GM21529 (cell line): ENCODE measurements at regions not wholly inside any gene's neighbourhood (a gene's known extent, or its start where the extent isn't known, plus 50 kb on each side); places are given as distances from the start of the nearest gene placed in this dataset.
"Not testable (repeated sequence)": the region's sequence is repeated elsewhere in the genome, so short reads cannot be mapped to it uniquely, and the experiment has no call there.

Experiments used
- ATAC-seq: cut with Tn5 transposase; IDR thresholded peaks from one replicate; pipeline ENCODE4 v1.9.1; 2021; ENCODE audit not compliant: unreplicated experiment

DNA sequence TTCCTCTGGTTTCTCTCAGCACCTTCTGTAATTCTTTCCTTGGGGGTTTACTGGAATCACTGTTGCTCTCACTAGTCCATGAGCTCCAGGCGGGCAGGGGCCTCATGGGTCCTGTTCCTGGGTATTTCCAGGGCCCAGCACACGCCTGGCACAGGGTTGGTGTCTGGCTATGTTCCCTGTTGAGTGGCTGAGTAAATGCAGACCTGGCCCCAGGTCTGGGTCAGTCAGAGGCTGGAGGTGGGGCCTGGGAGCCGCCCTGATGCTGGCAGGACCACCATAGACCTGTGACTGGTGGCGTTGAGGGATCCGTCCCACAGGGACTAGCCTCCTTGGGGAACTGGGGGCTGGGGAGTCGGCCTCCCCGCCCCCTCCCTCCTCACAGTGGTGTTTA lies 313.4 kb downstream of the PTPRU start:
- ATAC-seq = not testable (repeated sequence)

DNA sequence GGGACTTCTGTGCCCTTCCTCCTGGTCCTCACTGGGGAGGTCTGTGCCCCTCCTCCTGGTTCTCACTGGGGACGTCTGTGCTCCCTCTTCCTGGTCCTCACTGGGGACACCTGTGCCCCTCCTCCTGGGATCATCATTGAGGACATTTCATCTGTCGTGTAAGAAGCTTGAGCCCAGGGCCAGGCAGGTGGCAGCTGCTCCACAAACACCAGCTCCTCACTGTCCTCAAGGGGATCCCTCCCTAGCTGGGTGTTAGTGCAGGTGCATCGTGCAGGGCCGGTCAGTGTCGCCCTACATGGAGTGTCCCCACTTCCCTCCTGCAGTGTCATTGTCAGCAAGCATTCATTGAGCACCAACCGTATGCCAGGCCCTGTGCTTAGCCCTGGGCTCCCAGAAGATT lies 312.7 kb downstream of the PTPRU start:
- ATAC-seq = no peak

DNA sequence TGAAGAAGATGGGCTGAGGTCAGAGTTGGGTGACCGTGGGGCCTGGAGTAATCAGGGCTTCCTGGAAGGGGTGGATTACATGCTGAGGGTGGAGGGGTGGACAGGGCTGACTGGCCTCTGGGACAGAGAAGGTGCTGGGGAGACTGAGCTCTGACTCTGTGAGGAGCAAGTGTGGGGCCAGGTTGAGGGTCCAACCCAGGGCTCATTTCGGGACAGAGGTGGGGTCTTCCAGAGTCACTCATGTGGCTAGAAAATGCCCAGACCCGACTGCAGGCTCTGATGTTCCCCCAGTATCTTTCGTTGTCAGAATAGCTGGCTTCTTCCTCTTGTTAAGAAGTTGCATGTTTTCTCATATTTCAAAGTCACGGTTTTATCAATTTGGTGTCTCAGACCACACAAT lies 311.8 kb downstream of the PTPRU start:
- no peak for ATAC-seq

DNA sequence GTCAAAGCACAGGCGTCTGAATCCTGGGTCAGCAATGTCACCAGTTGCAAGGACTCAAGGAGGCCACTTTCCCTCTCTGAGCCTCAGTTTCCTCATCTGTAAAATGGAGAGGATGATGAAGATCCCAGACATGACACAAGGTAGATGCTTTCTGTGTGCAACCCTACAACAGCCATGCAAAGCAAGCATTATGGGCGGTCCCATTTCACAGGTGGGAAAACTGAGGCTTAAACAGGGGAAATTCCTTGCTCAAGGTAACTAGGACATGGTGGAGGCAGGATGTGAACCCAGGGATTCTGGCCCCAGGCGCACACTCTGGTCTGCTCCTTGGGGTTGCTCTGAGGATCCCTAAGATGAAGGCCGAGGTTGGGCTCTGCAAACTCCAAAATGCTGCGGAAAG lies 311.0 kb downstream of the PTPRU start:
- no peak for ATAC-seq

DNA sequence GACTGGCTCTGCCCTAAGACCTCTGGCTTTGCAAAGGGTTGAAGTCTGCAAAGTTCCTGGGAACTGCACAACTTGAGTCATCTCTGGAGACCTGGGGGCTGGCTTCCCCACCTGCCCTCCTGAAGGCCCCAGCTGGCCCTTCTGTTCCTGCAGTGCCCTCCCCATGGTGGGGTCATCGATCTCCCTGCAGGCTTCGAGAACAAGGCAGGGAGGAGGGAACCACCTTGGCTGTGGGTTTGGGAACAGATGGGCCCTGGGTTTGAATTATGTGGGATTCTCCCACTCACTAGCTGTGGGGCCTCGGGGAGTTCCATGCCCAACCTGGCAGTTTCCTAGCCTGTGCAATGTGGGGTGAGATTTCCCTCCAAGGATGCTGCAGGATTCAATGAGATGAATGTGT lies 310.2 kb downstream of the PTPRU start:
- no peak for ATAC-seq

DNA sequence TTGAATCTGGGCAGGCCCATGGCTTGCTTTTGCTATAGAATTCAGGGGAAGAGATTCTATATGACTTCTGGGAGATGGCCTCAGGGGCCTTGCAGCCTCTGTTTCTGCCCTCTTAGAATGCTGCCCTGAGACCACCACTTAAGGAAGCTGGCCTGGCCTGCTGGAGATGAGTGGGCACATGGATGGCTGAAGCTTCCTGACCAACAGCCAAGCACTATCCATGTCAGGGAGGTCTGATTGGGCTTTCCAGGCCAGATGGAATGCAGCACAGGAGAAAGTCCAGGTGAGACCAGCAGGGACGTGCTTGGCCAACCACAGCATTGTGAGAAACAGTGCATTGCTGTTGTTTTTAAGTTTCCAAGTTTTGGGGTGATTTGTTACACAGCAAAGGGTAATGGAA lies 308.1 kb downstream of the PTPRU start:
- no peak for ATAC-seq

DNA sequence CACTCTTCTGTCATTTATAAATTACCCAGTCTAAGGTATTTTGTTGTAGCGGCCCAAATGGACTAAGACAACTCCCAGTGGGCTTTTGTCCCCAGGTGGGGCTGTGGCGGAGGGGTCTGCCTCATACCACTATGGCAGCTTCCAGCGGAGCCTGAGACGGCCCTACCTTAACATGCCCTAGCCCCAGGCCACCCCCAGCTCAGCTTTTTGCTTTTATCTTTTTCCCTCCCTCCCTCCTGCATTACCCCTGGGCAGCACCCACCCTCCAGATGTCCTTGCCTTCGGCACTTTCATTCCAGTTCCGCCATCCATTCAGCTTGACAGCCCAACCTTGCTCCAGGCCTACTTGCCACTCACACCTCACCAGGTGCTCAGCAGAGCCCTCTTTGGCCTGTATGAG lies 307.3 kb downstream of the PTPRU start:
- ATAC-seq = no peak

DNA sequence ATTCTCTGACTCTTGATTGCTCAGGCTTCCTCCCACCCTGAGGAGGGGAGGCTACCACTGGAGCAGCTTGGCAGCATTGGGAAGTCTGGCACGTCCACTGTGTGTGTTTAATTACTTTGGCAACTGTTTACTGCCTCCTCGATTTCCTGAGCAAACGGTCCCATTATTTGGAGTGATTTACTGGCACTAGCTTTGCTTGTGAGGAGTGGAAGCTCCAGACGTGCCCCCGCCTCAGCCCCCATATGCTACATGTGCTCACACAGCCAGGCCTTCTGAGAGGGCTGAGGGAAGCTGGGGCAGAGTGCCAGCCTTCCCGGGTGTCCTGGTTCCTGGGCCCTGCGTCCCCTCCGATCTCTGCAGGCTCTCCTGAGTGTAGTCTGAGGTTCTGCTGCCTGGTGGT lies 306.2 kb downstream of the PTPRU start:
- ATAC-seq = no peak

DNA sequence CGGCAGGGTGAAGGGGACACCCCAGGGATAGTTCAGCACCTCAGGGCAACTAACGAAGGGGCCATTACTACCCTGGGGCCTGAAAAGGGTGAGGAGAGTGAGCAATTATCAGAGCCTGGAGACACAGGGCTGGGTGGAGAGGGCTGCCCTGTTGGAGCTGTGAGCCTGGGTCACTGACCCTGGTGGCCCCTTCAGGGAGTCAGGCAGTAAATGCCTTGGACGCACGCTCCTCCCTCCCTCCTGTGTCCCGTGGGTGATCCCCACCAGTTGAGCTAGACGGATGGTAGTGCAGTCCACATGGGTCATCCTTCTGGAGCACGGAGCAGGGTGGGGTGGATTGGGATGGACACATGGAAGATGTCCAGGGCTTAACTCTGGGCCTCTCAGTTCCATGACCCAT lies 305.3 kb downstream of the PTPRU start:
- ATAC-seq = no peak

DNA sequence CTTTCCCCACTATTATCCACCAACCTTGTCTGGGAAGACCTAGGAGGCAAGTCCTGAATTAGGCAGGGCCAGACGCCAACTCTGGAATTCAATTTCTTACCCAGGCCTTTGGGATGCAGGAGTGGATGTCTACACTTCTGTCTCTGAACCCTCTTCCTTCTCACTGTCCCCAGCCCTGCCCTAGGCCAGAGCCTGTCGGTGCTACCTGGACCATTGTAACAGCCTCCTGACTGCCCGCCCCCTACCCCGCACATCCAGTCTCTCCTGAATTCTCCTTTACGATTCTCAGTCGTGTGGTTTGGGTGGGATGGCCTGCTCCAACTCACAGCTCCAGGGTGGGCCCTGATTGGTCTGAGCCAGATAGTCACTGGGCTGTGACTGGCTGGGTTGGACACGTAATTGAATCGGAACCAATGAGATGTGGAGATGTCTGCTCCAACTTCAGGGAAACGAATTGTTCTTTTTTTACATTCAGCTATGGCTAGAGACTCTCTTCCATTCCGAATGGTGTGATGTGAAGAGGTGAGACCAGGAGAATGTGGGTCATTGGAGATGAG lies 304.6 kb downstream of the PTPRU start:
- no peak for ATAC-seq

DNA sequence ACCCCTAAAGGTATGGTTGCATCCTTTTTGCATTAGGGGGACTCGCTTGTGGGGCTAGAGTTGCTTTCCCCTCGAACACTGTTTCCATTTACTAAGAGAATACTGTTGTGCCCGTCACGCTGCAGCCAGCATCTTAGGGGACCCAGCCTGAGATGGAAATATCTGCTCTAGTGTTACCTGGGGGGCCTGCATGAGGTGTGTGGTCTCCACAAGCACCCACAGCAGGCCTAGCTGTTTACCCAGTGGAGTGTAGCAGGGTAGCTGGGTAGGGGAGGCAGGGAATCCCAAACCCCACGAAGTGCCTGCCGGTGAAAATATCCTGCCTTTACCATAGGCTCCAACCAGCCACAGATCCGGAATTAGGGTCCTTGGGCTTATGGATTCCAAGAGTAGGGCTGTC lies 303.6 kb downstream of the PTPRU start:
- no peak for ATAC-seq

DNA sequence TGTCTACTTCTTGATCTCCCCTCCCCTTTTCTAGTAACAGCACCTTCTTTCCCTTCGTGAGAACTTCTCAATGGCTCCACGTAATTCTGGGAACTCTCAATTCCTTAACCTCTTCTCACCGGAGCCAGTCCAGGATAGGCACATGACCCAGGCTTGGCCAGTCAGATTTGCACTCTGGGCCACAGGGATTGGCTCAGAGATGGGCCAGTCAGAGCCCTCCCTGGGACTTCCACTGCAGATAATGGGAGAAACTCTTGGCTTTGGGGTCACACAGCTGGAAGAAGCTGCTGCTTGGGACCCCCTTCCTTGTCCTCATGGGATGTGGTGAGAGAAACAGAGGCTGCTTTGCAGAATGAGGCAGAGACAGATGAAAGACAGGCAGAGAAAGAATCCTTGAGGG lies 302.3 kb downstream of the PTPRU start:
- no peak for ATAC-seq

DNA sequence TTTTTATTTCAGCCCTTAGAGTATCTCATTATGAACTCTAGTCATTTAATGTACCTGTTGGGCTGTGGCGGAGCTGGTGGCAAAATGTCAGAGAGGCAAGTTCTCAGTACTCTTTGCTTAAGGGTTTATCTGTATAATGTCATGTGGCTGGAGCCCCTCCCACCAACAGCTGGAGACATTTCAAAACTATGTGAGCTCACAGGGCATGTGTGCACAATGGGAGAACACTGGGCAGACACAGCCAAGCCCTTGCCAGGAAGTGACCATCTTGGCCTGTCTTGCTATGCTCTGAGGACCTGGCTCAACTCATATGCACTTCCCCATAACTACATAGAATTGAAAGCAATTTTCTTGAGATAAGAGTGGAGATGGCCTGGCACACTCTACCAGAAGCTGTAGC lies 296.4 kb downstream of the PTPRU start:
- no peak for ATAC-seq

DNA sequence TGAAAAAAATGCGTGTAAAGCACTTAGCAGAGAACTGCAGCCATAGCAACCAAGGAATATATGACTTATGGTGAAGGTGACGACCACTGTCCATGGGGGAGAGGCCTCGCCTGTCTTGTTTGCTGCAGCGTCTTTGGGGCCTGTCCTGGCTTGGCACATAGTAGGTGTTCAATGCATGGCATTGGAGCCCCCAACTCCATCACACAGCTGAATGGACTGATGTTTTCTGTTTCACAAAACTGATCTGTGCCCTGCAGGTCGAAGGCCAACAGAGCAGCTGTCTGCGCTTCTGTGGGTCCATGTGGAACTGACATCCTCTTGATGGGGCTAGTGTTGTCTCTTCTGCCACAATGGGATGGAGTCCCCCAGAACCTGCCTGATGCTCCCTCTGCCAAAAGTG lies 296.0 kb downstream of the PTPRU start:
- no peak for ATAC-seq

DNA sequence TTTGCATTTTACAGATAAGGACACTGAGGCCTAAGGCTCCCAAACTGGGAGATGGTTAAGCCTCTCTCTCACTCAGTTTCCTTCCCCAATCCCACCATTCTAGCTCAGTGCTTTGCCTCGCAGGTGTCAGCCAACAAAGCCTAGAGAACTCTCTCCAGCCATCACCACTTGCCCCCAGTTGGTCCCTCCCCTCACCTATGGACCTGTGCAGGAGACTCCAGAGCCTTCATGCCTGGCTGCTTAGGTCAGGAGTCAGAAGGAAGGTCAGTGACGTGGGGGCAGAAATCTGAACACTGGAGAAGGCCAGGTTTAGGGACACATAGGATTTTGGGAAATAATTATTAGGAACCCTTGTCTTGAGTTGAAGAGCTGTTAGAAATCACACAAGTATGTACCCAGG lies 295.3 kb downstream of the PTPRU start:
- ATAC-seq = no peak

DNA sequence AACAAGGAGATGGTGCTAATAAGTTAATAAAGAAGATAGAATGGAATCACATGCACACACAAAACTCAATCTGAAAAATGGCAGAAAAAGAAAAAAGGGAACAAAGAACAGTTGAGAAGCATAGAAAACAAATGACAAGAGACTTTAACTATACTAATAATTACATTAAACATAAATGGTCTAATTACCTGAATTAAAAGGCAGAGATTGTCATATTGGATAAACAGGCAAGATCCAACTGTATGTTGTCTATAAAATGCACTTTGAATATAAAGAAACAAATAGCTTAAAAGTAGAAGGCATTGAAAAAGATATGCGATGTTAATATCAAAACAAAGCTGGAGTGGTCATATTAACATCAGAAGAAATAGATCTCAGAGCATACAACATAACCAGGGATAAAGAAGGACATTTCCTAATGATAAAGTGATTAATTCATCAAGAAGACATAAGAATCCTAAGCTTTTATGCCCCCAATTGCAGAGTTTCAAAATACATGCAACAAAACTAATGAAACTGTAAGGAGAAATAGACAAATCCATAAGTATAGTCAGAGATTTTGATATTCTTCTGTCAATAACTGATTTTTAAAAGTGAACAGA lies 293.5 kb downstream of the PTPRU start:
- ATAC-seq = no peak

DNA sequence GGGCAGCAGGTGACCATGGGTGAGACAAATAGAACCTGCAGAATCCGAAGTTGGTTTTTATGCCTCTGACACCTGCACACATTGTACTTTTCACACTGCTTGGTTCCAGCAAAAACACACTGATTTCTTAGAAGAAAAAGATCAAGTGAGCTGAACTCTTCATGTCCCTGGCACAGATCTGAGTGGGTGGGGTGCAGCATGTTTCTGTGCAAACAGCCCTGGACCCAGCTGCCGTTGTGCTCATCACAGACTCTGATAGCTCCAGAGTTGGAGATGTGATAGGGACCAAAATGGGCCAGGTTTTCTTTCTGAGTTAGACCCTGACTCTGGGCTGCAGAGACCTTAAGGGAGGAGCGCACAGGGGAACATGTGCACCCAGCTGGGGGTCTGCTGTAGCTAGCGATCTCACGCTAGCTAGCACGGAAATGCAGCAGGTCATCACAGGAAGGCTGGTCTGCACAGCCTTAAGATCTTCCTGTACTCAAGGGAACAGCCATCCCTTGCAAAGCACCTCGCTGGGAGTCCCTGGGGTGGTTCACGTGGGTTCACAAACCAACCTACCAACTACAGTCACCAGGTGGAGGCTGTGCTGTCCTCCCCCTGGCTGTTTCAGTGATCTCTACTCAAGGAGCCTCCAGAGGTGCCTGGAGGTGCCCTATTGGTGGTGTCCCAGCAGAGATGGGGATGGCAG lies 291.1 kb downstream of the PTPRU start:
- no peak for ATAC-seq

DNA sequence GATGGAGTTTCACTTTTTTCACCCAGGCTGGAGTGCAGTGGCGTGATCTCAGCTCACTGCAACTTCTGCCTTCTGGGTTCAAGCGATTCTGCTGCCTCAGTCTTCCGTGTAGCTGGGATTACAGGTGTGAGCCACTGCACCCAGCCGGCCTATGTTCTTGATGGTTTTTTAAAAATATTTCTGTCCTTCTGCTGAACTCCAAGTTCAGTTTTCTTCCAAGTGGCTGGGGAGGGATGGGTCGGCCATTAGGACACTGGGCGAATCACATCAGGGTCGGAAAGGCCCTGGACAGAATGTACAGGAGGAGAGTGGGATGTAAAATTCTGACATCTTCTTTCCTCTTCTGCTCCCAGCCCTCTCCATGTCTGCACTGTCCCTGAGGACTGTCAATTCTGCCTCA lies 289.6 kb downstream of the PTPRU start:
- ATAC-seq = no peak

DNA sequence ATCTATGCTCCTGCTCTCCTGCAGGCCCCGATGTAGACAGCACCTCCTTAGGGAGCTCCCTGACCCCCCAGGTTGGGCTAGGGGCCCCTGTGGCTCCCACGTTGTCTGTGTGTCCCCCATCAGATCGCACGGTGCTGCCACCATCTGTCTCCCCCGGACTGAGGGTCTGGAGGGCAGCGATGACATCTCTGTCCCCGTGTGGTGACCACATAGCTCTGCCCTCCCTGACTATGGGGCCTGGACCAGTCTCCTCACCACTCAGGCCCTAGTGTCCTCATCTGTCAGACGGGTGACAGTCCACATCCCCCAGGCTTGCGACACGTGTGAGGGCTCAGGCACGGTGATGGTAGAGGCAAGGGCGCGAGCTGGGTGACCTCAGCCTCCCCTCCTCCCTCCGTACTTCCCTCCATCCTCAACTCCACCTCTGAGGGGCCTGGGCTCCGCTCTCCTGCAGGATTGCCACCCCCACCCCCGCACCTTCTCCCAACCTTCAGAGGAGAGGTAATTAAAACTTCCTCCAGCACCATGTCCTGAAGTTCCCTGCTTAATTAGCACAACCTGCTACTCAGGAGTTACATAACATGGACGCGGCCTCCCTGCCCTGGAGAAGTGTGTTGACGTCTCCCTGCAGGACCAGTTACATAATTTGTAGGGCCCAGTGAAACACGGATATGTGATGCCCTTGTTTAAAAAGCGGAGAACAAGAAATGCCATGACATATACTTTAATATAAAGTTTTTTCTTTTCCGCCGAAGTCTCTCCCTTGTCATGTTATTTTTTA lies 288.2 kb downstream of the PTPRU start:
- no peak for ATAC-seq

DNA sequence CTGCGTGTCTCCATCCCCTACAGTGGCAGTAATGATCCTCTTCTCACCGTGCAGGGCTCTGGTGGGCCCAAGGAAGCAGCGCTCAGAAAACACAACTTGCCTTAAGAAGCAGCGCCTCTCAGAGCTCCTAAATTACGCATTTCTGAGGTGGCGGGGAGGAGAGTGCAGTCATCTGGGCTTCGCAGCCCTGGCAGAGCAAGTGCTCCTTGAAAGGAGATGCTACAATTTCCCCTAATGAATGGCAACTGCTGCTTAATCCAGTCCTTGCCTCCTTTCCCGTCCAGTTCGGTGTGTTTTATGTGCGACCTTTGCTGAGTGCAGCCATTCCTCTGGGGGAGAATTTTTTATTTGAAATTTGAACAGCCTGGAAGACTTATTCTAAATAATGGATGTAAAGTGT lies 287.3 kb downstream of the PTPRU start:
- ATAC-seq = no peak

DNA sequence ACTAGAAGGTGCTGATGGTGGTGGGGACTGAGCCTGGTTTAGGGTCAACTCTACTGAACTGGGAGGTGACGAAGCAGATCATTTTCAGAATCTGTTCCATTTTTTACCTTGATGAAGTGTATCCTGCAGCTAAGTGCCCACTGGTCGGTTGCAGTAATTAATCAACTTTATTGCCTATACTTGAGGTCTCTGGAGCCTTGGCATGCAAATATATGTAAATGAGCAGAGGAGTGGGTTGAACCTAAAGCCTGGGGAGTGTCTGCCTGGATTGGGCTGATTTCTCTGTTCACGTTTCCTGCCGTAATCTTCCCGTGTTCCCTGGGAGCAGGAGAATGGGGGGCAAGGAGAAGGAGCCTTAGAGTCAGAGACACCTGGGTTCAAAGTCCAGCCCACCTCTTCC lies 286.8 kb downstream of the PTPRU start:
- no peak for ATAC-seq
